ENCODE measurements at regions not wholly inside any gene's neighbourhood (a gene's known extent, or its start where the extent isn't known, plus 50 kb on each side); places are given as distances from the start of the nearest gene placed in this dataset.

DNA sequence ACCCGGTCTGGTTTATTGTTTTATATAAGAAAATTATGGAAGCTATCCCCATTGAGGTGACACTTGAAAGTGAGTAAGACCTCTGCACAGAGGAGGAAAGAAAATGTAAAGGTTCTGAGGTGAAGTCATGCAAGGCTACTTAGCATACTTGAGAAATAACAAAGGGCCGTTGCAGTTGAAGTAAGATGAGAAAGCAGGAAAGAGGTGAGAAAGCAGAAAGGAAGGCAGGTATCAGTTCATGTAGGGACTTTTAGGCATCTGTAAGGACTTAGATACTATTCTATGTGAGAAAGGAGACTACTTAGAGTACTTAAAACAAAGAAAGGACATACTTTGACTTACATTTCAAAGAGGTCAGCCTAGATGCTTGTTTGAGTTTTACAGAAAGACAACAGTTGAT, 84.7 kb downstream of the CASP12 start:
- TF ChIP-seq, protein P1, sequence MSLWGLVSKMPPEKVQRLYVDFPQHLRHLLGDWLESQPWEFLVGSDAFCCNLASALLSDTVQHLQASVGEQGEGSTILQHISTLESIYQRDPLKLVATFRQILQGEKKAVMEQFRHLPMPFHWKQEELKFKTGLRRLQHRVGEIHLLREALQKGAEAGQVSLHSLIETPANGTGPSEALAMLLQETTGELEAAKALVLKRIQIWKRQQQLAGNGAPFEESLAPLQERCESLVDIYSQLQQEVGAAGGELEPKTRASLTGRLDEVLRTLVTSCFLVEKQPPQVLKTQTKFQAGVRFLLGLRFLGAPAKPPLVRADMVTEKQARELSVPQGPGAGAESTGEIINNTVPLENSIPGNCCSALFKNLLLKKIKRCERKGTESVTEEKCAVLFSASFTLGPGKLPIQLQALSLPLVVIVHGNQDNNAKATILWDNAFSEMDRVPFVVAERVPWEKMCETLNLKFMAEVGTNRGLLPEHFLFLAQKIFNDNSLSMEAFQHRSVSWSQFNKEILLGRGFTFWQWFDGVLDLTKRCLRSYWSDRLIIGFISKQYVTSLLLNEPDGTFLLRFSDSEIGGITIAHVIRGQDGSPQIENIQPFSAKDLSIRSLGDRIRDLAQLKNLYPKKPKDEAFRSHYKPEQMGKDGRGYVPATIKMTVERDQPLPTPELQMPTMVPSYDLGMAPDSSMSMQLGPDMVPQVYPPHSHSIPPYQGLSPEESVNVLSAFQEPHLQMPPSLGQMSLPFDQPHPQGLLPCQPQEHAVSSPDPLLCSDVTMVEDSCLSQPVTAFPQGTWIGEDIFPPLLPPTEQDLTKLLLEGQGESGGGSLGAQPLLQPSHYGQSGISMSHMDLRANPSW (CRISPR knock-in tag; conservative IDR thresholded peaks at IDR 0.05; ENCODE audit: low read depth) = no peak
- TF ChIP-seq NR1H2 (CRISPR knock-in tag; IDR thresholded peaks at IDR 0.05) (no peak), CREB1 (CRISPR knock-in tag; IDR thresholded peaks at IDR 0.05) (no peak), JUN (CRISPR knock-in tag; IDR thresholded peaks at IDR 0.05) (no peak), ZNF416 (CRISPR knock-in tag; IDR thresholded peaks at IDR 0.05) (no peak)
- TF ChIP-seq, protein P2, sequence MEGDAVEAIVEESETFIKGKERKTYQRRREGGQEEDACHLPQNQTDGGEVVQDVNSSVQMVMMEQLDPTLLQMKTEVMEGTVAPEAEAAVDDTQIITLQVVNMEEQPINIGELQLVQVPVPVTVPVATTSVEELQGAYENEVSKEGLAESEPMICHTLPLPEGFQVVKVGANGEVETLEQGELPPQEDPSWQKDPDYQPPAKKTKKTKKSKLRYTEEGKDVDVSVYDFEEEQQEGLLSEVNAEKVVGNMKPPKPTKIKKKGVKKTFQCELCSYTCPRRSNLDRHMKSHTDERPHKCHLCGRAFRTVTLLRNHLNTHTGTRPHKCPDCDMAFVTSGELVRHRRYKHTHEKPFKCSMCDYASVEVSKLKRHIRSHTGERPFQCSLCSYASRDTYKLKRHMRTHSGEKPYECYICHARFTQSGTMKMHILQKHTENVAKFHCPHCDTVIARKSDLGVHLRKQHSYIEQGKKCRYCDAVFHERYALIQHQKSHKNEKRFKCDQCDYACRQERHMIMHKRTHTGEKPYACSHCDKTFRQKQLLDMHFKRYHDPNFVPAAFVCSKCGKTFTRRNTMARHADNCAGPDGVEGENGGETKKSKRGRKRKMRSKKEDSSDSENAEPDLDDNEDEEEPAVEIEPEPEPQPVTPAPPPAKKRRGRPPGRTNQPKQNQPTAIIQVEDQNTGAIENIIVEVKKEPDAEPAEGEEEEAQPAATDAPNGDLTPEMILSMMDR (IDR thresholded peaks at IDR 0.05) = no peak
- TF ChIP-seq, protein P3, sequence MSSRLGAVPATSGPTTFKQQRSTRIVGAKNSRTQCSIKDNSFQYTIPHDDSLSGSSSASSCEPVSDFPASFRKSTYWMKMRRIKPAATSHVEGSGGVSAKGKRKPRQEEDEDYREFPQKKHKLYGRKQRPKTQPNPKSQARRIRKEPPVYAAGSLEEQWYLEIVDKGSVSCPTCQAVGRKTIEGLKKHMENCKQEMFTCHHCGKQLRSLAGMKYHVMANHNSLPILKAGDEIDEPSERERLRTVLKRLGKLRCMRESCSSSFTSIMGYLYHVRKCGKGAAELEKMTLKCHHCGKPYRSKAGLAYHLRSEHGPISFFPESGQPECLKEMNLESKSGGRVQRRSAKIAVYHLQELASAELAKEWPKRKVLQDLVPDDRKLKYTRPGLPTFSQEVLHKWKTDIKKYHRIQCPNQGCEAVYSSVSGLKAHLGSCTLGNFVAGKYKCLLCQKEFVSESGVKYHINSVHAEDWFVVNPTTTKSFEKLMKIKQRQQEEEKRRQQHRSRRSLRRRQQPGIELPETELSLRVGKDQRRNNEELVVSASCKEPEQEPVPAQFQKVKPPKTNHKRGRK (CRISPR knock-in tag; IDR thresholded peaks at IDR 0.05; ENCODE audit: borderline replicate concordance) = no peak
